SK-N-SH (cell line): ENCODE measurements at regions not wholly inside any gene's neighbourhood (a gene's known extent, or its start where the extent isn't known, plus 50 kb on each side); places are given as distances from the start of the nearest gene placed in this dataset.

Experiments used
- CTCF ChIA-PET: fragments of 300-600, 350-600 bp; formaldehyde crosslinking; extraction: SDS; loops from one replicate; lab custom pipeline; 2021; lab: Yijun Ruan, JAX
- POLR2A ChIA-PET: fragments of 350-600 bp; sonication (Branson Sonifier 250); formaldehyde crosslinking; extraction: SDS; loops from one replicate; lab custom pipeline; 2020; ENCODE audit warnings: antibody characterized with exemption, inconsistent platforms; lab: Yijun Ruan, JAX
- DNase-seq: peaks from one replicate; pipeline ENCODE4 v3.0.0; 2012
- H2AFZ ChIP-seq: fragments of 200-600 bp; sonication (generic); 2 replicates; pipeline ENCODE4 v1.8.1; 2016; ENCODE audit warnings: antibody characterized with exemption, mild to moderate bottlenecking, low read depth
- H3F3A ChIP-seq: fragments of 200-600 bp; sonication (generic); replicated peaks from 2 replicates; pipeline ENCODE3; 2016; ENCODE audit warnings: antibody characterized with exemption, mild to moderate bottlenecking; ENCODE audit not compliant: insufficient read depth
- H3K27ac ChIP-seq, 2 experiments: fragments of 200-500 bp in 1 of 2; fragments of 200-600 bp in 1 of 2; sonication (Bioruptor generic) in 1 of 2; sonication (generic), shearing (Covaris generic) in 1 of 2; 2 replicates each; pipeline versions ENCODE4 v1.5.1 to v1.6.1; 2014 to 2016; ENCODE audit warnings: low read depth in 2 of 2, inconsistent platforms in 1 of 2, low read length in 1 of 2, mild to moderate bottlenecking in 1 of 2, mixed read lengths in 1 of 2
- H3K27me3 ChIP-seq: fragments of 200-600 bp; sonication (generic), shearing (Covaris generic); 2 replicates; pipeline ENCODE4 v1.6.1; 2016; ENCODE audit warnings: mixed run types; ENCODE audit not compliant: insufficient read depth
- H3K36me3 ChIP-seq, 2 experiments: fragments of 200-500 bp in 1 of 2; fragments of 200-600 bp in 1 of 2; sonication (Bioruptor generic) in 1 of 2; sonication (generic) in 1 of 2; replicated peaks in 1 of 2; 2 replicates each; pipeline versions ENCODE3 to v1.5.1; 2014 to 2016; ENCODE audit warnings: low read length in 1 of 2, mild to moderate bottlenecking in 1 of 2; ENCODE audit not compliant: insufficient read depth in 2 of 2, control insufficient read depth in 1 of 2
- H3K4me1 ChIP-seq, 2 experiments: fragments of 200-500 bp in 1 of 2; fragments of 200-600 bp in 1 of 2; sonication (Bioruptor generic) in 1 of 2; sonication (generic), shearing (Covaris generic) in 1 of 2; 2 replicates each; pipeline versions ENCODE4 v1.5.1 to v1.6.1; 2014 to 2016; ENCODE audit warnings: low read depth in 1 of 2, low read length in 1 of 2, mixed run types in 1 of 2; ENCODE audit not compliant: insufficient read depth in 2 of 2, control insufficient read depth in 1 of 2
- H3K4me2 ChIP-seq: fragments of 200-600 bp; sonication (generic), shearing (Covaris generic); 2 replicates; pipeline ENCODE4 v1.6.1; 2017; ENCODE audit warnings: mixed run types
- H3K4me3 ChIP-seq, 2 experiments: fragments of 200-500 bp in 1 of 2; fragments of 200-600 bp in 1 of 2; sonication (Bioruptor generic) in 1 of 2; sonication (generic), shearing (Covaris generic) in 1 of 2; 2 replicates each; pipeline versions ENCODE4 v1.5.1 to v1.8.1; 2014 to 2016; ENCODE audit warnings: low read depth in 2 of 2, inconsistent platforms in 1 of 2, low read length in 1 of 2, mild to moderate bottlenecking in 1 of 2, mixed read lengths in 1 of 2, moderate library complexity in 1 of 2
- H3K79me2 ChIP-seq: fragments of 200-600 bp; sonication (generic); 2 replicates; pipeline ENCODE4 v1.8.1; 2017; ENCODE audit warnings: mild to moderate bottlenecking; ENCODE audit not compliant: insufficient read depth
- H3K9ac ChIP-seq: fragments of 200-600 bp; sonication (generic); 2 replicates; pipeline ENCODE4 v1.6.1; 2017; ENCODE audit warnings: mixed run types
- H3K9me2 ChIP-seq: fragments of 200-600 bp; sonication (generic); 2 replicates; pipeline ENCODE4 v1.6.1; 2017; ENCODE audit warnings: mixed run types
- H3K9me3 ChIP-seq: fragments of 200-600 bp; sonication (generic); 2 replicates; pipeline ENCODE4 v1.6.1; 2017; ENCODE audit warnings: mixed run types, mild to moderate bottlenecking, moderate library complexity
- H4K20me1 ChIP-seq: fragments of 200-600 bp; sonication (generic); 2 replicates; pipeline ENCODE4 v1.6.1; 2017; ENCODE audit warnings: mild to moderate bottlenecking, mixed run types; ENCODE audit not compliant: insufficient read depth
- CHD2 ChIP-seq: fragments of 150-350 bp; IDR thresholded peaks from 2 replicates; pipeline ENCODE4 v1.6.1; 2018; ENCODE audit warnings: low read length; ENCODE audit not compliant: partially characterized antibody
- EP300 ChIP-seq, 2 experiments: IDR thresholded peaks; 2 replicates each; pipeline versions ENCODE4 v1.4.0 to v1.6.1; 2012; ENCODE audit warnings: borderline replicate concordance in 1 of 2, low read depth in 1 of 2, low read length in 1 of 2
- EZH2phosphoT487 ChIP-seq: fragments of 200-600 bp; sonication (generic); IDR thresholded peaks from 2 replicates; pipeline ENCODE4 v1.6.1; 2017; ENCODE audit warnings: low read depth, mixed run types, mild to moderate bottlenecking, antibody characterized with exemption, moderate library complexity, borderline replicate concordance
- FOXJ3 ChIP-seq: sonication (generic); formaldehyde crosslinking; IDR thresholded peaks from 2 replicates; pipeline ENCODE4 v1.5.1; 2020; ENCODE audit warnings: mild to moderate bottlenecking, missing genetic modification reagents
- GABPA ChIP-seq: IDR thresholded peaks from 2 replicates; pipeline ENCODE4 v1.4.0; 2012; ENCODE audit warnings: low read depth, mild to moderate bottlenecking
- GATA2 ChIP-seq: sonication (generic); formaldehyde crosslinking; IDR thresholded peaks from 2 replicates; pipeline ENCODE4 v1.5.0; 2020; ENCODE audit warnings: mild to moderate bottlenecking, missing genetic modification reagents
- MAX ChIP-seq: IDR thresholded peaks from 2 replicates; pipeline ENCODE4 v1.4.0; 2012; ENCODE audit warnings: low read depth
- MXI1 ChIP-seq: IDR thresholded peaks from 2 replicates; pipeline ENCODE4 v1.6.1; 2012; ENCODE audit warnings: mild to moderate bottlenecking, low read depth, low read length, improper control_type of control experiment
- NFIC ChIP-seq: IDR thresholded peaks from 2 replicates; pipeline ENCODE4 v1.4.0; 2012; ENCODE audit warnings: borderline replicate concordance
- POLR2AphosphoS5 ChIP-seq: IDR thresholded peaks from 2 replicates; pipeline ENCODE4 v1.6.1; 2012; ENCODE audit warnings: low read depth, low read length
- REST ChIP-seq: IDR thresholded peaks from 2 replicates; pipeline ENCODE4 v1.6.1; 2012; ENCODE audit warnings: mild to moderate bottlenecking, low read depth, low read length, moderate library complexity
- RFX5 ChIP-seq: IDR thresholded peaks from 2 replicates; pipeline ENCODE4 v1.6.1; 2012; ENCODE audit warnings: mild to moderate bottlenecking, improper control_type of control experiment, low read length
- RXRA ChIP-seq: IDR thresholded peaks from 2 replicates; pipeline ENCODE4 v1.4.0; 2012; ENCODE audit warnings: low read depth, mild to moderate bottlenecking, borderline replicate concordance
- SIN3A ChIP-seq: IDR thresholded peaks from 2 replicates; pipeline ENCODE4 v1.6.1; 2012; ENCODE audit warnings: low read depth, mild to moderate bottlenecking, low read length, moderate library complexity, borderline replicate concordance
- TAF1 ChIP-seq: IDR thresholded peaks from 2 replicates; pipeline ENCODE4 v1.6.1; 2012; ENCODE audit warnings: low read depth, mild to moderate bottlenecking, low read length, moderate library complexity, borderline replicate concordance
- ZBTB33 ChIP-seq: IDR thresholded peaks from 2 replicates; pipeline ENCODE4 v1.4.0; 2012; ENCODE audit warnings: low read depth, borderline replicate concordance
- WGBS: methylation state at CpG from one replicate; pipeline ENCODE4 v1.1.6; 2017; ENCODE audit warnings: low lambda C conversion rate; 5-methylcytosine and 5-hydroxymethylcytosine counted together

DNA sequence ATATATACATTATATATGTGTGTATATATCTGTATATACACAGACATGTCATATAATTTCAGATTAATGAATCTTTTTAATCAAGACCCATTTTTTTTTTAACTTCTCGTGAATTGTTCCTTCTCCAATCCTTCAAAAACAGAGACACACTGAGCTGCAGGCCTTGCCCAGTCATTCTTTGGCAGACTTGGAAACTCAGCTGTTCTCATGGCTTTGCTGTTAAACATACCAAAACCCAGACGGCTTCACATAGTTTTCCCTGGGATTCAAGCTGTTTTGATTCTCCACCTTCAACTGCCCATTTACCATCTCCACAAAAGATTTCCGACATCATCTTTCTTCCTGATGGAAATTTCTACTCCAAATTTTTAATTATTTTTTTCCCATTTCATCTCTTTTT, 148.7 kb downstream of the KCNJ2 start:
- Histone ChIP-seq H3K36me3 (no peaks in the 10 kb centered on the region), H3K79me2 (no peaks in the 10 kb centered on the region), H3K9me2 (no peaks in the 10 kb centered on the region), H3K27me3 (no peaks in the 10 kb centered on the region), H3F3A (no peaks in the 10 kb centered on the region), H3K4me3 (no peak overlapping the region), H3K9ac (no peak overlapping the region), H3K4me1 (peaks cover 0 to 16% of the 10 kb centered on the region in 2 experiments; a peak in 2 of 4 replicates), H3K27ac (no peak overlapping the region), H2AFZ (no peak overlapping the region), H3K4me2 (no peak overlapping the region), H4K20me1 (no peaks in the 10 kb centered on the region), H3K9me3 (no peaks in the 10 kb centered on the region)
- TF ChIP-seq NFIC (no peak), EZH2phosphoT487 (no peak), RXRA (no peak), RFX5 (no peak), MAX (no peak), SIN3A (no peak), CHD2 (no peak), POLR2AphosphoS5 (no peak), GATA2 (CRISPR knock-in tag) (no peak), EP300 (IDR thresholded peaks at IDR 0.05; ENCODE audit: borderline replicate concordance in 1 of 2, low read depth in 1 of 2, low read length in 1 of 2) (no peak), FOXJ3 (CRISPR knock-in tag) (no peak), ZBTB33 (no peak), TAF1 (no peak), REST (no peak), MXI1 (no peak), GABPA (no peak)
- CTCF ChIA-PET, result no interaction called here
- POLR2A ChIA-PET, result interaction anchor here (0.6 kb wide), 1 partner anchor 137 kb away, joined by 3 read pairs; no protein-coding TSS in a partner anchor
- no peak for DNase-seq
- WGBS, result 75% methylated on average over 3 of the region's 3 CpGs
